ENCODE measurements at regions not wholly inside any gene's neighbourhood (a gene's known extent, or its start where the extent isn't known, plus 50 kb on each side); places are given as distances from the start of the nearest gene placed in this dataset.

DNA sequence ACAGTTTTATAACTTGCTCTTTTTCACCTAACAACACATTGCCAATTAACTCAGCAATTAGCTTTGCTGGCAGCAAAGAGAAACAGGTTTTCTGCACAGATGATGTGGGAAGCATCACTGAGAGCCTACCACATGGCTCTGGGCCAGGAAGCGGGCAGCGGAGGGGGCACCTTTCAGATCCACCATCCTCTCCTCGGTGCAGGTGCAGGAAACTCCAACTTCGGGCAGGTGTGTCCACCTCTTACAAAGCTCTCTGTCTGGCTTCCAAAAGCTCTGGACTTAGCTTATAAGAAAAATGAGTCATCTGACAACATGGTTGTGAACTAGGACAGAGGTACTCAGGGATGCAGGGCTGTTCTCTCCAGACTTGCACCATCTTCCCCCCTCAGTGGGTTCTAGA, 77.0 kb downstream of the RPS6KA4 start:
- no peak for TF ChIP-seq POLR2A (IDR thresholded peaks at IDR 0.05)
- TF ChIP-seq, protein P1, sequence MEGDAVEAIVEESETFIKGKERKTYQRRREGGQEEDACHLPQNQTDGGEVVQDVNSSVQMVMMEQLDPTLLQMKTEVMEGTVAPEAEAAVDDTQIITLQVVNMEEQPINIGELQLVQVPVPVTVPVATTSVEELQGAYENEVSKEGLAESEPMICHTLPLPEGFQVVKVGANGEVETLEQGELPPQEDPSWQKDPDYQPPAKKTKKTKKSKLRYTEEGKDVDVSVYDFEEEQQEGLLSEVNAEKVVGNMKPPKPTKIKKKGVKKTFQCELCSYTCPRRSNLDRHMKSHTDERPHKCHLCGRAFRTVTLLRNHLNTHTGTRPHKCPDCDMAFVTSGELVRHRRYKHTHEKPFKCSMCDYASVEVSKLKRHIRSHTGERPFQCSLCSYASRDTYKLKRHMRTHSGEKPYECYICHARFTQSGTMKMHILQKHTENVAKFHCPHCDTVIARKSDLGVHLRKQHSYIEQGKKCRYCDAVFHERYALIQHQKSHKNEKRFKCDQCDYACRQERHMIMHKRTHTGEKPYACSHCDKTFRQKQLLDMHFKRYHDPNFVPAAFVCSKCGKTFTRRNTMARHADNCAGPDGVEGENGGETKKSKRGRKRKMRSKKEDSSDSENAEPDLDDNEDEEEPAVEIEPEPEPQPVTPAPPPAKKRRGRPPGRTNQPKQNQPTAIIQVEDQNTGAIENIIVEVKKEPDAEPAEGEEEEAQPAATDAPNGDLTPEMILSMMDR (IDR thresholded peaks at IDR 0.05): no peak
